ENCODE measurements at regions not wholly inside any gene's neighbourhood (a gene's known extent, or its start where the extent isn't known, plus 50 kb on each side); places are given as distances from the start of the nearest gene placed in this dataset.

- TF ChIP-seq CTCF (IDR thresholded peaks at IDR 0.05), result no peak
- WGBS (ENCODE audit: insufficient coverage), result 53% methylated on average over 5 of the region's 8 CpGs
- no peak overlapping the region for H3K4me3 ChIP-seq (replicated peaks in 1 of 3; ENCODE audit: low read depth in 2 of 3, low read length in 3 of 3)
- H3K36me3 ChIP-seq (replicated peaks in 1 of 2; ENCODE audit: control insufficient read depth in 1 of 2, insufficient read depth in 2 of 2, low read length in 2 of 2), result no peaks in the 10 kb centered on the region
- Mint-ChIP-seq H3K27me3 (ENCODE audit: low read depth in 3 of 3) (peaks cover 0 to 2% (median 2%) of the 10 kb centered on the region in 3 donors), H3K9me3 (peaks cover 0 to 2% (median 0%) of the 10 kb centered on the region in 7 donors), H3K4me1 (peaks cover 6% of the 10 kb centered on the region), H3K4me3 (no peak overlapping the region), H3K36me3 (no peaks in the 10 kb centered on the region), H3K27ac (no peak overlapping the region)
- H3K27ac ChIP-seq (ENCODE audit: low read depth in 1 of 2, low read length in 2 of 2), result no peak overlapping the region
- H3K4me2 ChIP-seq (replicated peaks; ENCODE audit: extremely low read depth, low read length, poor library complexity, severe bottlenecking), result no peak overlapping the region
- peaks cover 0 to 6% of the 10 kb centered on the region in 2 donors for H3K4me1 ChIP-seq (ENCODE audit: control insufficient read depth in 1 of 2, insufficient read depth in 2 of 2, low read length in 2 of 2)
- H3K9me3 ChIP-seq (replicated peaks in 1 of 2; ENCODE audit: control insufficient read depth in 1 of 2, insufficient read depth in 1 of 2, low read length in 2 of 2), result no peaks in the 10 kb centered on the region
- H4K20me1 ChIP-seq (ENCODE audit: insufficient read depth, low read length), result no peaks in the 10 kb centered on the region
- no peak for DNase-seq
- no peaks in the 10 kb centered on the region for H3K27me3 ChIP-seq (ENCODE audit: control insufficient read depth in 2 of 2, insufficient read depth in 2 of 2, low read length in 2 of 2)
- intact Hi-C loops (cut with micrococcal nuclease), result no loop called here
- no peaks in the 10 kb centered on the region for H3K79me2 ChIP-seq (ENCODE audit: insufficient read depth, low read length)
- no peak overlapping the region for H2AFZ ChIP-seq (ENCODE audit: insufficient read depth, low read depth, low read length, poor library complexity, severe bottlenecking)
- no peak overlapping the region for H3K9ac ChIP-seq (ENCODE audit: insufficient read depth, low read length, poor library complexity, severe bottlenecking)
These were observed 275.0 kb upstream of the BMP2 start for GRCh38 chr20:6492271-6493055.

- Histone ChIP-seq H4K20me1 (ENCODE audit: insufficient read depth, low read length) (no peaks in the 10 kb centered on the region), H3K79me2 (ENCODE audit: insufficient read depth, low read length) (no peaks in the 10 kb centered on the region), H3K9ac (ENCODE audit: insufficient read depth, low read length, poor library complexity, severe bottlenecking) (no peak overlapping the region), H3K27ac (ENCODE audit: low read depth in 1 of 2, low read length in 2 of 2) (no peak overlapping the region), H3K4me2 (replicated peaks; ENCODE audit: extremely low read depth, low read length, poor library complexity, severe bottlenecking) (no peak overlapping the region), H3K4me3 (replicated peaks in 1 of 3; ENCODE audit: low read depth in 2 of 3, low read length in 3 of 3) (no peak overlapping the region), H3K4me1 (ENCODE audit: control insufficient read depth in 1 of 2, insufficient read depth in 2 of 2, low read length in 2 of 2) (peaks cover 0 to 6% of the 10 kb centered on the region in 2 donors), H3K27me3 (ENCODE audit: control insufficient read depth in 2 of 2, insufficient read depth in 2 of 2, low read length in 2 of 2) (no peaks in the 10 kb centered on the region), H2AFZ (ENCODE audit: insufficient read depth, low read depth, low read length, poor library complexity, severe bottlenecking) (no peak overlapping the region), H3K36me3 (replicated peaks in 1 of 2; ENCODE audit: control insufficient read depth in 1 of 2, insufficient read depth in 2 of 2, low read length in 2 of 2) (no peaks in the 10 kb centered on the region), H3K9me3 (replicated peaks in 1 of 2; ENCODE audit: control insufficient read depth in 1 of 2, insufficient read depth in 1 of 2, low read length in 2 of 2) (no peaks in the 10 kb centered on the region)
- Mint-ChIP-seq H3K27me3 (ENCODE audit: low read depth in 3 of 3) (peaks cover under 1 to 2% (median 2%) of the 10 kb centered on the region in 3 donors), H3K36me3 (no peaks in the 10 kb centered on the region), H3K4me3 (no peak overlapping the region), H3K27ac (no peak overlapping the region), H3K4me1 (peaks cover 6% of the 10 kb centered on the region), H3K9me3 (peaks cover 0 to 2% (median 0%) of the 10 kb centered on the region in 7 donors)
- no peak for TF ChIP-seq CTCF (IDR thresholded peaks at IDR 0.05)
- intact Hi-C loops (cut with micrococcal nuclease), result no loop called here
- WGBS (ENCODE audit: insufficient coverage), result 63% methylated on average over 2 of the region's 3 CpGs
- no peak for DNase-seq
These were observed 276.6 kb upstream of the BMP2 start for GRCh38 chr20:6490849-6491248.

Data from CD14-positive monocyte (primary cell).